Endothelial cell of umbilical vein (primary cell): ENCODE measurements at regions not wholly inside any gene's neighbourhood (a gene's known extent, or its start where the extent isn't known, plus 50 kb on each side); places are given as distances from the start of the nearest gene placed in this dataset.

Experiments used
- BruUV-seq: library from RNA; stranded (reverse); fragments of 400-500 nt; replicated peaks from 2 replicates; lab custom pipeline; 2021; lab: Mats Ljungman, UMichigan
- CTCF ChIA-PET: fragments of 300-600, 350-600 bp; sonication (Branson Sonifier 250); formaldehyde crosslinking; loops from one replicate; lab custom pipeline; 2021; ENCODE audit warnings: antibody characterized with exemption, inconsistent platforms; lab: Charles Lee
- POLR2A ChIA-PET: fragments of 300-600, 350-600 bp; sonication (Branson Sonifier 250); formaldehyde crosslinking; loops from one replicate; lab custom pipeline; 2021; ENCODE audit warnings: antibody characterized with exemption, inconsistent platforms; lab: Charles Lee
- DNase-seq: peaks from one replicate; pipeline ENCODE4 v3.0.0-alpha.2; 2011; ENCODE audit warnings: low read depth, low spot score
- FAIRE-seq: peaks from 2 replicates; lab custom pipeline; 2011; peaks lifted over from hg19 to GRCh38; lab: Jason Lieb, UNC
- H2AFZ ChIP-seq: 2 replicates; pipeline ENCODE4 v1.6.0; 2012; ENCODE audit warnings: low read depth, low read length, control low read depth, inconsistent platforms
- H3K27ac ChIP-seq: 2 replicates; pipeline ENCODE4 v1.5.1; 2011; ENCODE audit warnings: low read depth, mild to moderate bottlenecking, control low read depth, low read length, moderate library complexity; ENCODE audit not compliant: insufficient read depth
- H3K27me3 ChIP-seq, 2 experiments: 2 replicates each; pipeline versions ENCODE4 v1.6.0 to v1.6.1; 2011; ENCODE audit warnings: low read length in 2 of 2, mixed read lengths in 1 of 2; ENCODE audit not compliant: control insufficient read depth in 2 of 2, insufficient read depth in 2 of 2
- H3K36me3 ChIP-seq, 2 experiments: 2 replicates in 1 of 2; 3 replicates in 1 of 2; pipeline ENCODE4 v1.5.1; 2011; ENCODE audit warnings: low read length in 2 of 2, mild to moderate bottlenecking in 1 of 2, moderate library complexity in 1 of 2; ENCODE audit not compliant: control insufficient read depth in 2 of 2, insufficient read depth in 2 of 2; ENCODE audit errors: extremely low read depth in 1 of 2
- H3K4me1 ChIP-seq: 3 replicates; pipeline ENCODE4 v1.5.1; 2011; ENCODE audit warnings: mild to moderate bottlenecking, low read length; ENCODE audit not compliant: control insufficient read depth, insufficient read depth; ENCODE audit errors: extremely low read depth
- H3K4me2 ChIP-seq: 2 replicates; pipeline ENCODE4 v1.6.1; 2011; ENCODE audit warnings: low read length, control low read depth, mixed read lengths; ENCODE audit not compliant: insufficient read depth
- H3K4me3 ChIP-seq, 3 experiments: fragments of 200-600 bp in 1 of 3; sonication (generic), shearing (Covaris generic) in 1 of 3; replicated peaks in 1 of 3; 2 replicates each; pipeline ENCODE4 v1.5.1; 2011 to 2016; ENCODE audit warnings: control low read depth in 3 of 3, low read length in 3 of 3, mild to moderate bottlenecking in 2 of 3, inconsistent platforms in 1 of 3, low read depth in 1 of 3, moderate library complexity in 1 of 3; ENCODE audit not compliant: insufficient read depth in 1 of 3
- H3K79me2 ChIP-seq: 2 replicates; pipeline ENCODE4 v1.6.0; 2012; ENCODE audit warnings: low read length, inconsistent platforms; ENCODE audit not compliant: control insufficient read depth, insufficient read depth
- H3K9ac ChIP-seq: replicated peaks from 2 replicates; pipeline ENCODE3; 2011; ENCODE audit warnings: low read length, control low read depth; ENCODE audit not compliant: insufficient read depth; ENCODE audit errors: extremely low read depth
- H3K9me1 ChIP-seq: replicated peaks from 3 replicates; pipeline ENCODE4 v1.6.0; 2011; ENCODE audit warnings: mild to moderate bottlenecking, low read length; ENCODE audit not compliant: control insufficient read depth, insufficient read depth; ENCODE audit errors: extremely low read depth
- H3K9me3 ChIP-seq: replicated peaks from 2 replicates; pipeline ENCODE4 v1.5.1; 2012; ENCODE audit warnings: low read length, inconsistent platforms; ENCODE audit not compliant: control insufficient read depth, insufficient read depth
- H4K20me1 ChIP-seq: replicated peaks from 2 replicates; pipeline ENCODE3; 2011; ENCODE audit warnings: mild to moderate bottlenecking, low read length; ENCODE audit not compliant: control insufficient read depth, insufficient read depth; ENCODE audit errors: extremely low read depth
- EZH2 ChIP-seq: IDR thresholded peaks from 2 replicates; pipeline ENCODE4 v1.6.1; 2012; ENCODE audit warnings: borderline replicate concordance, low read depth, mild to moderate bottlenecking, moderate library complexity, low read length, inconsistent platforms; ENCODE audit not compliant: severe bottlenecking
- FOS ChIP-seq: IDR thresholded peaks from 2 replicates; pipeline ENCODE4 v1.6.1; 2011; ENCODE audit warnings: mild to moderate bottlenecking, low read length, moderate library complexity, borderline replicate concordance; ENCODE audit not compliant: insufficient read depth
- GATA2 ChIP-seq: IDR thresholded peaks from 2 replicates; pipeline ENCODE4 v1.7.0; 2011; ENCODE audit warnings: low read depth, mild to moderate bottlenecking, moderate library complexity, mixed read lengths, low read length; ENCODE audit not compliant: insufficient read length, insufficient read depth
- JUN ChIP-seq: IDR thresholded peaks from 2 replicates; pipeline ENCODE4 v1.6.1; 2011; ENCODE audit warnings: borderline replicate concordance, low read depth; ENCODE audit not compliant: insufficient read length, insufficient read depth
- MYC ChIP-seq: IDR thresholded peaks from one replicate; pipeline ENCODE4 v1.6.1; 2011; ENCODE audit warnings: mild to moderate bottlenecking, low read depth, low read length
- POLR2A ChIP-seq: IDR thresholded peaks from 2 replicates; pipeline ENCODE4 v1.6.1; 2012; ENCODE audit warnings: low read depth, mild to moderate bottlenecking, control low read depth, low read length
- POLR2AphosphoS5 ChIP-seq: IDR thresholded peaks from 2 replicates; pipeline ENCODE4 v1.6.1; 2012; ENCODE audit warnings: low read depth, mild to moderate bottlenecking, control low read depth, low read length, moderate library complexity; ENCODE audit not compliant: insufficient read depth
- dilution Hi-C: fragments of 300-500 bp; cut with MboI; formaldehyde crosslinking; loops from one replicate; pipeline ENCODE4 v1.15.0; 2019; ENCODE audit warnings: low sequenced_read_pairs; ENCODE audit not compliant: extremely low pct_ligation_motif_present
- intact Hi-C: fragments of 100-400 bp; cut with micrococcal nuclease; formaldehyde crosslinking; loops from one replicate; pipeline ENCODE4 v1.10.0; 2022
- TF ChIP-seq, protein P1 (sequence below), 2 donors: IDR thresholded peaks; 1 replicate in 1 of 2; 2 replicates in 1 of 2; pipeline ENCODE4 v1.5.1; 2011; ENCODE audit warnings: low read length in 2 of 2, mild to moderate bottlenecking in 2 of 2, moderate library complexity in 2 of 2, control low read depth in 1 of 2, inconsistent platforms in 1 of 2, low read depth in 1 of 2; ENCODE audit not compliant: insufficient read depth in 1 of 2; ENCODE audit errors: extremely low read depth in 1 of 2
- TF ChIP-seq, protein P2 (sequence below): IDR thresholded peaks from 2 replicates; pipeline ENCODE4 v1.6.1; 2011; ENCODE audit not compliant: insufficient read depth, insufficient read length

DNA sequence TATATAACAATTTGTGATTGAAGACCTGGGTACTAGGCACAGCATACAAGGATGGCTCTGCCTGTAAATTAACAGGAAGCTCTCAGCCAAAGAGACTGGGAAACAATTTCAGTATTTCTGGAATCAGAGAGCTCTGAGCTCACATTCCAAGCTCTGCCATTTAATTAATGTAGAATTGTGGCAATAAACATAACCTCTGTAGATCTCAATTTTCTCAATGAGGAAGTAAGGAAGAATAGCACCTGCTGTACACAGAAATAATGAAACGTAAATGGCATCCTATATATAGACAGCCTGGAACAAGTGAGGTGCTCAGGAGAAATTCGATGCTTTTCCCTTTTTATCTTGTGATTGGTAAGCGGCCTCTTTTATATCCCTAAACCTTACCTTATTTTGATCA lies 538.5 kb upstream of the JAG1 start:
- H3K9ac ChIP-seq, result no peak overlapping the region
- intact Hi-C loops (loop anchor here (10.0 kb wide), 1 partner anchor 243 kb away; no protein-coding TSS in a partner anchor), dilution Hi-C loops (no loop called here)
- TF ChIP-seq POLR2AphosphoS5, result no peak
- no peak for TF ChIP-seq GATA2
- TF ChIP-seq, protein P1, sequence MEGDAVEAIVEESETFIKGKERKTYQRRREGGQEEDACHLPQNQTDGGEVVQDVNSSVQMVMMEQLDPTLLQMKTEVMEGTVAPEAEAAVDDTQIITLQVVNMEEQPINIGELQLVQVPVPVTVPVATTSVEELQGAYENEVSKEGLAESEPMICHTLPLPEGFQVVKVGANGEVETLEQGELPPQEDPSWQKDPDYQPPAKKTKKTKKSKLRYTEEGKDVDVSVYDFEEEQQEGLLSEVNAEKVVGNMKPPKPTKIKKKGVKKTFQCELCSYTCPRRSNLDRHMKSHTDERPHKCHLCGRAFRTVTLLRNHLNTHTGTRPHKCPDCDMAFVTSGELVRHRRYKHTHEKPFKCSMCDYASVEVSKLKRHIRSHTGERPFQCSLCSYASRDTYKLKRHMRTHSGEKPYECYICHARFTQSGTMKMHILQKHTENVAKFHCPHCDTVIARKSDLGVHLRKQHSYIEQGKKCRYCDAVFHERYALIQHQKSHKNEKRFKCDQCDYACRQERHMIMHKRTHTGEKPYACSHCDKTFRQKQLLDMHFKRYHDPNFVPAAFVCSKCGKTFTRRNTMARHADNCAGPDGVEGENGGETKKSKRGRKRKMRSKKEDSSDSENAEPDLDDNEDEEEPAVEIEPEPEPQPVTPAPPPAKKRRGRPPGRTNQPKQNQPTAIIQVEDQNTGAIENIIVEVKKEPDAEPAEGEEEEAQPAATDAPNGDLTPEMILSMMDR (IDR thresholded peaks at IDR 0.05; ENCODE audit: extremely low read depth in 1 of 2, insufficient read depth in 1 of 2, low read depth in 1 of 2, low read length in 2 of 2), result no peak
- TF ChIP-seq, protein P2, sequence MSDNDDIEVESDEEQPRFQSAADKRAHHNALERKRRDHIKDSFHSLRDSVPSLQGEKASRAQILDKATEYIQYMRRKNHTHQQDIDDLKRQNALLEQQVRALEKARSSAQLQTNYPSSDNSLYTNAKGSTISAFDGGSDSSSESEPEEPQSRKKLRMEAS, result no peak
- TF ChIP-seq JUN, result no peak
- TF ChIP-seq FOS, result no peak
- no peak for TF ChIP-seq POLR2A
- TF ChIP-seq MYC, result no peak
- TF ChIP-seq EZH2, result no peak
- POLR2A ChIA-PET, result no interaction called here
- H3K27ac ChIP-seq, result no peak overlapping the region
- FAIRE-seq (no peak), DNase-seq (no peak)
- H3K79me2 ChIP-seq, result no peaks in the 10 kb centered on the region
- H3K9me3 ChIP-seq, result no peaks in the 10 kb centered on the region
- BruUV-seq, result no TSS peak
- CTCF ChIA-PET, result no interaction called here
- H3K27me3 ChIP-seq, result no peaks in the 10 kb centered on the region
- no peaks in the 10 kb centered on the region for H3K9me1 ChIP-seq
- H2AFZ ChIP-seq, result no peak overlapping the region
- no peak overlapping the region for H3K4me2 ChIP-seq
- H3K36me3 ChIP-seq, result no peaks in the 10 kb centered on the region
- peaks cover 21% of the 10 kb centered on the region for H3K4me1 ChIP-seq
- H3K4me3 ChIP-seq, result no peak overlapping the region
- no peaks in the 10 kb centered on the region for H4K20me1 ChIP-seq
